Activated T-helper 2 cell treated with anti-CD3 and anti-CD28 coated beads, Interferon-gamma antibody, Interleukin-2, Interleukin-4, amounts not matched to agents 10 μg/mL and 5 μg/mL and 100 μg/mL, durations not matched to agents 14 hours and 24 hours and 36 hours (primary cell): ENCODE measurements at regions not wholly inside any gene's neighbourhood (a gene's known extent, or its start where the extent isn't known, plus 50 kb on each side); places are given as distances from the start of the nearest gene placed in this dataset.

Source experiments
- DNase-seq: peaks from one replicate; pipeline ENCODE4 v3.0.0; 2021; ENCODE audit warnings: low spot score
- H3K27ac Mint-ChIP-seq: one replicate; pipeline ENCODE4 v1.8.0; 2021; ENCODE audit warnings: mixed read lengths
- H3K27me3 Mint-ChIP-seq: one replicate; pipeline ENCODE4 v1.8.0; 2021; ENCODE audit warnings: low read depth, mixed read lengths
- H3K36me3 Mint-ChIP-seq: one replicate; pipeline ENCODE4 v1.8.0; 2021; ENCODE audit warnings: low read depth, mixed read lengths
- H3K4me1 Mint-ChIP-seq: one replicate; pipeline ENCODE4 v1.8.0; 2021; ENCODE audit warnings: low read depth, mixed read lengths
- H3K4me3 Mint-ChIP-seq: one replicate; pipeline ENCODE4 v1.8.0; 2021; ENCODE audit warnings: low read depth, mild to moderate bottlenecking, moderate library complexity, mixed read lengths
- H3K9me3 Mint-ChIP-seq: one replicate; pipeline ENCODE4 v1.8.0; 2021; ENCODE audit warnings: mixed read lengths
- intact Hi-C: fragments of 100-400 bp; cut with micrococcal nuclease; formaldehyde crosslinking; loops from one replicate; pipeline ENCODE4 v1.15.1; 2023

GRCh38 chr2:57617318-57617717 lies 429.3 kb upstream of the VRK2 start:
- intact Hi-C loops: no loop called here
- no peaks in the 10 kb centered on the region for H3K36me3 Mint-ChIP-seq
- H3K4me1 Mint-ChIP-seq: no peaks in the 10 kb centered on the region
- no peaks in the 10 kb centered on the region for H3K9me3 Mint-ChIP-seq
- H3K27ac Mint-ChIP-seq: no peak overlapping the region
- H3K4me3 Mint-ChIP-seq: no peak overlapping the region
- no peak for DNase-seq
- H3K27me3 Mint-ChIP-seq: no peaks in the 10 kb centered on the region

- no peaks in the 10 kb centered on the region for H3K27me3 Mint-ChIP-seq
- intact Hi-C loops: no loop called here
- no peak for DNase-seq
Measured at GRCh38 chr2:57621122-57621663, 425.4 kb upstream of the VRK2 start.

GRCh38 chr2:57622009-57622408 lies 424.6 kb upstream of the VRK2 start:
- intact Hi-C loops: no loop called here

More at GRCh38 chr2:57621122-57621663, 425.4 kb upstream of the VRK2 start:
- H3K27ac Mint-ChIP-seq: no peak overlapping the region
- no peak overlapping the region for H3K4me3 Mint-ChIP-seq
- H3K9me3 Mint-ChIP-seq: no peaks in the 10 kb centered on the region
- H3K4me1 Mint-ChIP-seq: no peaks in the 10 kb centered on the region
- no peaks in the 10 kb centered on the region for H3K36me3 Mint-ChIP-seq

GRCh38 chr2:57656198-57656597 lies 390.4 kb upstream of the VRK2 start:
- no peaks in the 10 kb centered on the region for H3K36me3 Mint-ChIP-seq
- intact Hi-C loops: no loop called here
- H3K27me3 Mint-ChIP-seq: no peaks in the 10 kb centered on the region
- H3K4me1 Mint-ChIP-seq: no peaks in the 10 kb centered on the region
- no peak overlapping the region for H3K27ac Mint-ChIP-seq
- no peak for DNase-seq
- H3K9me3 Mint-ChIP-seq: peaks cover 13% of the 10 kb centered on the region
- H3K4me3 Mint-ChIP-seq: no peak overlapping the region

More at GRCh38 chr2:57622009-57622408, 424.6 kb upstream of the VRK2 start:
- DNase-seq: no peak
- no peaks in the 10 kb centered on the region for H3K4me1 Mint-ChIP-seq
- H3K27me3 Mint-ChIP-seq: no peaks in the 10 kb centered on the region
- H3K27ac Mint-ChIP-seq: no peak overlapping the region
- H3K4me3 Mint-ChIP-seq: no peak overlapping the region
- no peaks in the 10 kb centered on the region for H3K36me3 Mint-ChIP-seq
- H3K9me3 Mint-ChIP-seq: no peaks in the 10 kb centered on the region

GRCh38 chr2:57669570-57669969 lies 377.0 kb upstream of the VRK2 start:
- H3K27ac Mint-ChIP-seq: no peak overlapping the region
- no peaks in the 10 kb centered on the region for H3K4me1 Mint-ChIP-seq

GRCh38 chr2:57674025-57674424 lies 372.6 kb upstream of the VRK2 start:
- H3K27ac Mint-ChIP-seq: no peak overlapping the region
- H3K9me3 Mint-ChIP-seq: no peaks in the 10 kb centered on the region
- H3K27me3 Mint-ChIP-seq: no peaks in the 10 kb centered on the region
- DNase-seq: no peak
- H3K4me3 Mint-ChIP-seq: no peak overlapping the region
- intact Hi-C loops: no loop called here
- no peaks in the 10 kb centered on the region for H3K36me3 Mint-ChIP-seq
- no peaks in the 10 kb centered on the region for H3K4me1 Mint-ChIP-seq

More at GRCh38 chr2:57669570-57669969, 377.0 kb upstream of the VRK2 start:
- no peaks in the 10 kb centered on the region for H3K36me3 Mint-ChIP-seq
- intact Hi-C loops: no loop called here
- no peaks in the 10 kb centered on the region for H3K27me3 Mint-ChIP-seq
- no peak overlapping the region for H3K4me3 Mint-ChIP-seq
- DNase-seq: no peak
- no peaks in the 10 kb centered on the region for H3K9me3 Mint-ChIP-seq

GRCh38 chr2:57674743-57675142 lies 371.9 kb upstream of the VRK2 start:
- Mint-ChIP-seq H3K4me3 (no peak overlapping the region), H3K27ac (no peak overlapping the region), H3K36me3 (no peaks in the 10 kb centered on the region), H3K4me1 (no peaks in the 10 kb centered on the region), H3K9me3 (no peaks in the 10 kb centered on the region), H3K27me3 (no peaks in the 10 kb centered on the region)
- intact Hi-C loops: no loop called here
- no peak for DNase-seq

- Mint-ChIP-seq H3K4me1 (no peaks in the 10 kb centered on the region), H3K36me3 (no peaks in the 10 kb centered on the region), H3K27ac (no peak overlapping the region), H3K9me3 (no peaks in the 10 kb centered on the region), H3K4me3 (no peak overlapping the region), H3K27me3 (no peaks in the 10 kb centered on the region)
- intact Hi-C loops: no loop called here
- no peak for DNase-seq
Measured at GRCh38 chr2:57677296-57677695, 369.3 kb upstream of the VRK2 start.

GRCh38 chr2:57681650-57682049 lies 365.0 kb upstream of the VRK2 start:
- Mint-ChIP-seq H3K4me1 (peaks cover 4% of the 10 kb centered on the region), H3K9me3 (no peaks in the 10 kb centered on the region), H3K4me3 (no peak overlapping the region), H3K36me3 (no peaks in the 10 kb centered on the region), H3K27ac (no peak overlapping the region), H3K27me3 (no peaks in the 10 kb centered on the region)
- intact Hi-C loops: no loop called here
- no peak for DNase-seq

GRCh38 chr2:57685032-57685431 lies 361.6 kb upstream of the VRK2 start:
- intact Hi-C loops: no loop called here
- H3K4me3 Mint-ChIP-seq: no peak overlapping the region
- no peaks in the 10 kb centered on the region for H3K27me3 Mint-ChIP-seq
- H3K27ac Mint-ChIP-seq: no peak overlapping the region
- H3K9me3 Mint-ChIP-seq: peaks cover 12% of the 10 kb centered on the region
- H3K36me3 Mint-ChIP-seq: no peaks in the 10 kb centered on the region
- no peak for DNase-seq
- peaks cover 6% of the 10 kb centered on the region for H3K4me1 Mint-ChIP-seq

GRCh38 chr2:57692395-57692794 lies 354.2 kb upstream of the VRK2 start:
- Mint-ChIP-seq H3K4me3 (no peak overlapping the region), H3K4me1 (no peaks in the 10 kb centered on the region), H3K27me3 (no peaks in the 10 kb centered on the region), H3K27ac (no peak overlapping the region), H3K9me3 (peaks cover 15% of the 10 kb centered on the region), H3K36me3 (no peaks in the 10 kb centered on the region)
- intact Hi-C loops: no loop called here
- DNase-seq: no peak

GRCh38 chr2:57693177-57693576 lies 353.4 kb upstream of the VRK2 start:
- DNase-seq: no peak
- no peaks in the 10 kb centered on the region for H3K4me1 Mint-ChIP-seq
- H3K36me3 Mint-ChIP-seq: no peaks in the 10 kb centered on the region
- peaks cover 15% of the 10 kb centered on the region for H3K9me3 Mint-ChIP-seq
- no peak overlapping the region for H3K4me3 Mint-ChIP-seq
- H3K27ac Mint-ChIP-seq: no peak overlapping the region
- intact Hi-C loops: no loop called here
- H3K27me3 Mint-ChIP-seq: no peaks in the 10 kb centered on the region

GRCh38 chr2:57693965-57694364 lies 352.6 kb upstream of the VRK2 start:
- Mint-ChIP-seq H3K27ac (no peak overlapping the region), H3K27me3 (no peaks in the 10 kb centered on the region), H3K4me1 (no peaks in the 10 kb centered on the region), H3K9me3 (peaks cover 11% of the 10 kb centered on the region), H3K4me3 (no peak overlapping the region), H3K36me3 (no peaks in the 10 kb centered on the region)
- no peak for DNase-seq
- intact Hi-C loops: no loop called here

- Mint-ChIP-seq H3K4me3 (no peak overlapping the region), H3K4me1 (no peaks in the 10 kb centered on the region), H3K27me3 (no peaks in the 10 kb centered on the region), H3K27ac (no peak overlapping the region), H3K9me3 (no peaks in the 10 kb centered on the region), H3K36me3 (no peaks in the 10 kb centered on the region)
- intact Hi-C loops: no loop called here
- DNase-seq: no peak
Measured at GRCh38 chr2:57696016-57696415, 350.6 kb upstream of the VRK2 start.
